GM19238 (cell line): ENCODE measurements at regions not wholly inside any gene's neighbourhood (a gene's known extent, or its start where the extent isn't known, plus 50 kb on each side); places are given as distances from the start of the nearest gene placed in this dataset.

Source experiments
- DNase-seq: peaks from one replicate; pipeline ENCODE4 v3.0.0; 2011; ENCODE audit warnings: low spot score; ENCODE audit not compliant: insufficient read length

- DNase-seq = no peak
Measured at GRCh38 chr4:111649308-111649707, 495.9 kb upstream of the FAM241A start.

GRCh38 chr4:111650146-111650545 lies 495.1 kb upstream of the FAM241A start:
- DNase-seq = no peak

- DNase-seq = no peak
Measured at GRCh38 chr4:111650674-111651086, 494.6 kb upstream of the FAM241A start.

GRCh38 chr4:111652236-111652635 lies 493.0 kb upstream of the FAM241A start:
- DNase-seq = no peak

- no peak for DNase-seq
Measured at GRCh38 chr4:111652986-111653385, 492.3 kb upstream of the FAM241A start.

- DNase-seq = no peak
Measured at GRCh38 chr4:111662496-111662895, 482.8 kb upstream of the FAM241A start.

- DNase-seq = no peak
Measured at GRCh38 chr4:111664308-111664945, 480.8 kb upstream of the FAM241A start.

- no peak for DNase-seq
Measured at GRCh38 chr4:111666826-111667360, 478.4 kb upstream of the FAM241A start.

GRCh38 chr4:111671756-111672155 lies 473.5 kb upstream of the FAM241A start:
- DNase-seq = no peak

- DNase-seq = no peak
Measured at GRCh38 chr4:111675746-111676145, 469.5 kb upstream of the FAM241A start.

GRCh38 chr4:111676533-111676932 lies 468.7 kb upstream of the FAM241A start:
- no peak for DNase-seq

GRCh38 chr4:111678479-111678878 lies 466.8 kb upstream of the FAM241A start:
- DNase-seq = no peak

- DNase-seq = no peak
Measured at GRCh38 chr4:111678908-111679307, 466.3 kb upstream of the FAM241A start.

GRCh38 chr4:111681270-111681669 lies 464.0 kb upstream of the FAM241A start:
- DNase-seq = no peak

GRCh38 chr4:111681751-111682150 lies 463.5 kb upstream of the FAM241A start:
- no peak for DNase-seq

GRCh38 chr4:111685205-111685604 lies 460.0 kb upstream of the FAM241A start:
- DNase-seq = no peak

- DNase-seq = no peak
Measured at GRCh38 chr4:111689214-111689613, 456.0 kb upstream of the FAM241A start.

GRCh38 chr4:111689731-111690130 lies 455.5 kb upstream of the FAM241A start:
- no peak for DNase-seq

GRCh38 chr4:111693758-111694157 lies 451.5 kb upstream of the FAM241A start:
- no peak for DNase-seq

- DNase-seq = no peak
Measured at GRCh38 chr4:111695677-111696076, 449.6 kb upstream of the FAM241A start.

- DNase-seq = no peak
Measured at GRCh38 chr4:111696505-111696904, 448.7 kb upstream of the FAM241A start.

GRCh38 chr4:111697176-111697942 lies 447.9 kb upstream of the FAM241A start:
- no peak for DNase-seq

- no peak for DNase-seq
Measured at GRCh38 chr4:111698361-111698760, 446.9 kb upstream of the FAM241A start.
